ENCODE measurements at regions not wholly inside any gene's neighbourhood (a gene's known extent, or its start where the extent isn't known, plus 50 kb on each side); places are given as distances from the start of the nearest gene placed in this dataset.

- TF ChIP-seq NFAT5 (CRISPR knock-in tag; IDR thresholded peaks at IDR 0.05) = no peak
- no peak for TF ChIP-seq SNRNP70 (IDR thresholded peaks at IDR 0.05; ENCODE audit: low read depth, low read length)
- no peak for TF ChIP-seq ZBTB49 (CRISPR knock-in tag; IDR thresholded peaks at IDR 0.05; ENCODE audit: borderline replicate concordance)
- TF ChIP-seq ZNF414 (CRISPR knock-in tag; IDR thresholded peaks at IDR 0.05) = no peak
- no peak for TF ChIP-seq ZNF737 (CRISPR knock-in tag; IDR thresholded peaks at IDR 0.05; ENCODE audit: borderline replicate concordance)
- TF ChIP-seq ZNF83 (CRISPR knock-in tag; IDR thresholded peaks at IDR 0.05; ENCODE audit: borderline replicate concordance) = no peak
- no peak for TF ChIP-seq SALL1 (CRISPR knock-in tag; IDR thresholded peaks at IDR 0.05)
- no peak for TF ChIP-seq ZNF605 (CRISPR knock-in tag; IDR thresholded peaks at IDR 0.05)
- TF ChIP-seq ARID2 (CRISPR knock-in tag; IDR thresholded peaks at IDR 0.05; ENCODE audit: borderline replicate concordance) = no peak
- TF ChIP-seq ZNF639 (CRISPR knock-in tag; conservative IDR thresholded peaks at IDR 0.05) = no peak
Measured at GRCh38 chr2:449246-450067, 161.6 kb upstream of the ALKAL2 start (continued).

All from HepG2 (cell line).